ENCODE measurements at regions not wholly inside any gene's neighbourhood (a gene's known extent, or its start where the extent isn't known, plus 50 kb on each side); places are given as distances from the start of the nearest gene placed in this dataset.

GRCh38 chr12:4201333-4202100 lies 72.0 kb upstream of the CCND2 start:
- Mint-ChIP-seq H3K27ac (no peak overlapping the region), H3K36me3 (no peaks in the 10 kb centered on the region), H3K4me1 (peaks cover 10% of the 10 kb centered on the region), H3K27me3 (ENCODE audit: low read depth) (peaks cover 34% of the 10 kb centered on the region), H3K9me3 (no peaks in the 10 kb centered on the region), H3K4me3 (no peak overlapping the region)
- no peak for DNase-seq (ENCODE audit: low spot score in 2 of 2, unreplicated experiment in 2 of 2)
- TF ChIP-seq, protein P1, sequence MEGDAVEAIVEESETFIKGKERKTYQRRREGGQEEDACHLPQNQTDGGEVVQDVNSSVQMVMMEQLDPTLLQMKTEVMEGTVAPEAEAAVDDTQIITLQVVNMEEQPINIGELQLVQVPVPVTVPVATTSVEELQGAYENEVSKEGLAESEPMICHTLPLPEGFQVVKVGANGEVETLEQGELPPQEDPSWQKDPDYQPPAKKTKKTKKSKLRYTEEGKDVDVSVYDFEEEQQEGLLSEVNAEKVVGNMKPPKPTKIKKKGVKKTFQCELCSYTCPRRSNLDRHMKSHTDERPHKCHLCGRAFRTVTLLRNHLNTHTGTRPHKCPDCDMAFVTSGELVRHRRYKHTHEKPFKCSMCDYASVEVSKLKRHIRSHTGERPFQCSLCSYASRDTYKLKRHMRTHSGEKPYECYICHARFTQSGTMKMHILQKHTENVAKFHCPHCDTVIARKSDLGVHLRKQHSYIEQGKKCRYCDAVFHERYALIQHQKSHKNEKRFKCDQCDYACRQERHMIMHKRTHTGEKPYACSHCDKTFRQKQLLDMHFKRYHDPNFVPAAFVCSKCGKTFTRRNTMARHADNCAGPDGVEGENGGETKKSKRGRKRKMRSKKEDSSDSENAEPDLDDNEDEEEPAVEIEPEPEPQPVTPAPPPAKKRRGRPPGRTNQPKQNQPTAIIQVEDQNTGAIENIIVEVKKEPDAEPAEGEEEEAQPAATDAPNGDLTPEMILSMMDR (IDR thresholded peaks at IDR 0.05; ENCODE audit: unreplicated experiment) = no peak

- Mint-ChIP-seq H3K27ac (no peak overlapping the region), H3K9me3 (no peaks in the 10 kb centered on the region), H3K36me3 (no peaks in the 10 kb centered on the region), H3K27me3 (ENCODE audit: low read depth) (peaks cover 29% of the 10 kb centered on the region), H3K4me1 (peaks cover 12% of the 10 kb centered on the region), H3K4me3 (no peak overlapping the region)
- TF ChIP-seq, protein P1 (IDR thresholded peaks at IDR 0.05; ENCODE audit: unreplicated experiment) = no peak
- DNase-seq (ENCODE audit: low spot score in 2 of 2, unreplicated experiment in 2 of 2) = no peak
These were observed 75.4 kb upstream of the CCND2 start for GRCh38 chr12:4197922-4198763.

GRCh38 chr12:4196805-4197420 lies 76.6 kb upstream of the CCND2 start:
- no peak for DNase-seq (ENCODE audit: low spot score in 2 of 2, unreplicated experiment in 2 of 2)
- H3K27me3 Mint-ChIP-seq (ENCODE audit: low read depth) = peaks cover 17% of the 10 kb centered on the region
- no peaks in the 10 kb centered on the region for H3K36me3 Mint-ChIP-seq
- no peak overlapping the region for H3K4me3 Mint-ChIP-seq
- TF ChIP-seq, protein P1 (IDR thresholded peaks at IDR 0.05; ENCODE audit: unreplicated experiment) = no peak
- H3K4me1 Mint-ChIP-seq = peaks cover 14% of the 10 kb centered on the region
- H3K27ac Mint-ChIP-seq = no peak overlapping the region
- H3K9me3 Mint-ChIP-seq = no peaks in the 10 kb centered on the region

DNA sequence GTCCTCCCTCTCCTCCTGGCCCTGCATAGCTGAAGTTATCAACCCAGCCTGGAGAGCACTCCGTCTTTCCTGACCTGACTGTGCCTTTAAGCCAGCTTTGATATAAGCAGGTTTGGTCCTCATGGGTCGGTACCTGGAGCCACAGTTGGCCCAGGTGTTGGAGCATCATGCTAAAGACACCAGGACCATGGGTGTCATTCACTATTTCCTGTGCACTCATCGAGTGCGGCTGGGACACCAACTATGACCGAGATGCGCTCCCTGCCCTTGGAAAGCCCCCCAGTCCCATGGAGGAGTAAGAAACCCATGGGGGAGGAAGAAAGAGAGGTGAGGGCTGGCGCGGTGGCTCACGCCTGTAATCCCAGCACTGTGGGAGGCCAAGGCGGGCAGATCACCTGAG lies 78.9 kb upstream of the CCND2 start:
- Mint-ChIP-seq H3K27ac (no peak overlapping the region), H3K27me3 (ENCODE audit: low read depth) (peaks cover 15% of the 10 kb centered on the region), H3K4me3 (no peak overlapping the region), H3K36me3 (no peaks in the 10 kb centered on the region), H3K4me1 (peaks cover 14% of the 10 kb centered on the region), H3K9me3 (no peaks in the 10 kb centered on the region)
- TF ChIP-seq, protein P1 (IDR thresholded peaks at IDR 0.05; ENCODE audit: unreplicated experiment) = no peak
- no peak for DNase-seq (ENCODE audit: low spot score in 2 of 2, unreplicated experiment in 2 of 2)

- Mint-ChIP-seq H3K9me3 (no peaks in the 10 kb centered on the region), H3K4me1 (peaks cover 14% of the 10 kb centered on the region), H3K36me3 (no peaks in the 10 kb centered on the region), H3K27me3 (ENCODE audit: low read depth) (peaks cover 13% of the 10 kb centered on the region), H3K4me3 (no peak overlapping the region), H3K27ac (no peak overlapping the region)
- DNase-seq (ENCODE audit: low spot score in 2 of 2, unreplicated experiment in 2 of 2) = no peak
- TF ChIP-seq, protein P1 (IDR thresholded peaks at IDR 0.05; ENCODE audit: unreplicated experiment) = no peak
These were observed 79.7 kb upstream of the CCND2 start for GRCh38 chr12:4193821-4194220.

All from mesothelial cell of epicardium (in vitro differentiated cells).